Transverse colon (tissue), 4 donors: ENCODE measurements at regions not wholly inside any gene's neighbourhood (a gene's known extent, or its start where the extent isn't known, plus 50 kb on each side); places are given as distances from the start of the nearest gene placed in this dataset.

Experiments
- DNase-seq: peaks from one replicate; pipeline ENCODE4 v3.0.0-alpha.2; 2019
- H3K27ac ChIP-seq, 4 donors: fragments of 200-600 bp; sonication (generic); 2 replicates each; pipeline ENCODE4 v1.5.1; 2016 to 2018; ENCODE audit warnings: inconsistent platforms in 4 of 4
- H3K27me3 ChIP-seq: fragments of 200-600 bp; sonication (generic); 2 replicates; pipeline ENCODE4 v1.5.1; 2017; ENCODE audit warnings: inconsistent platforms
- H3K36me3 ChIP-seq, 4 donors: fragments of 200-600 bp; sonication (generic); 2 replicates each; pipeline ENCODE4 v1.5.1; 2017 to 2019; ENCODE audit warnings: inconsistent platforms in 4 of 4
- H3K4me1 ChIP-seq, 4 donors: fragments of 200-600 bp; sonication (generic); 2 replicates each; pipeline ENCODE4 v1.5.1; 2017 to 2020; ENCODE audit warnings: inconsistent platforms in 4 of 4
- H3K4me3 ChIP-seq, 4 donors: fragments of 200-600 bp; sonication (generic); 1 replicate in 1 of 4; 2 replicates in 3 of 4; pipeline versions ENCODE4 v1.5.1 to v1.6.1; 2017 to 2019; ENCODE audit warnings: inconsistent platforms in 4 of 4
- H3K9me3 ChIP-seq, 2 donors: fragments of 200-600 bp; sonication (generic); 2 replicates each; pipeline ENCODE4 v1.5.1; 2017 to 2019; ENCODE audit warnings: inconsistent platforms in 2 of 2
- EP300 ChIP-seq: sonication (generic); formaldehyde crosslinking; IDR thresholded peaks from one replicate; pipeline ENCODE4 v1.6.1; 2017; ENCODE audit warnings: antibody characterized with exemption, low read depth
- POLR2A ChIP-seq: fragments of 450-650 bp; IDR thresholded peaks from one replicate; pipeline ENCODE4 v1.6.1; 2016; ENCODE audit warnings: antibody characterized with exemption, mild to moderate bottlenecking, moderate library complexity
- POLR2AphosphoS5 ChIP-seq, 3 donors: sonication (generic); formaldehyde crosslinking; IDR thresholded peaks; one replicate each; pipeline ENCODE4 v1.6.1; 2016; ENCODE audit warnings: antibody characterized with exemption in 3 of 3
- WGBS, 2 donors: methylation state at CpG; one replicate each; pipeline ENCODE4 v1.1.5; 2018; ENCODE audit warnings: low coverage in 1 of 2; 5-methylcytosine and 5-hydroxymethylcytosine counted together
- in situ Hi-C, 4 donors: fragments of 200-750 bp; cut with MboI; loops; one replicate each; pipeline versions ENCODE4 v1.15.0 to v1.15.1; 2017; ENCODE audit warnings: low sequenced_read_pairs in 3 of 4, low pct_ligation_motif_present in 1 of 4, low pct_unique_long_range_greater_than_20kb in 1 of 4
- intact Hi-C: fragments of 100-400 bp; cut with DNase I; formaldehyde crosslinking; loops from one replicate; pipeline ENCODE4 v1.15.1; 2023; ENCODE audit warnings: low total_unique reads
- TF ChIP-seq, protein P1 (sequence below), 5 experiments: fragments of 200-600 bp in 3 of 5; fragments of 450-650 bp in 2 of 5; sonication (generic) in 3 of 5; IDR thresholded peaks; 1 replicate in 2 of 5; 2 replicates in 3 of 5; pipeline ENCODE4 v1.5.1; 2016 to 2017; ENCODE audit warnings: antibody characterized with exemption in 5 of 5, inconsistent platforms in 3 of 5, mild to moderate bottlenecking in 2 of 5, moderate library complexity in 1 of 5

- no peaks in the 10 kb centered on the region for H3K36me3 ChIP-seq
- TF ChIP-seq POLR2AphosphoS5 (IDR thresholded peaks at IDR 0.05) (no peak), POLR2A (no peak), EP300 (no peak)
- TF ChIP-seq, protein P1, sequence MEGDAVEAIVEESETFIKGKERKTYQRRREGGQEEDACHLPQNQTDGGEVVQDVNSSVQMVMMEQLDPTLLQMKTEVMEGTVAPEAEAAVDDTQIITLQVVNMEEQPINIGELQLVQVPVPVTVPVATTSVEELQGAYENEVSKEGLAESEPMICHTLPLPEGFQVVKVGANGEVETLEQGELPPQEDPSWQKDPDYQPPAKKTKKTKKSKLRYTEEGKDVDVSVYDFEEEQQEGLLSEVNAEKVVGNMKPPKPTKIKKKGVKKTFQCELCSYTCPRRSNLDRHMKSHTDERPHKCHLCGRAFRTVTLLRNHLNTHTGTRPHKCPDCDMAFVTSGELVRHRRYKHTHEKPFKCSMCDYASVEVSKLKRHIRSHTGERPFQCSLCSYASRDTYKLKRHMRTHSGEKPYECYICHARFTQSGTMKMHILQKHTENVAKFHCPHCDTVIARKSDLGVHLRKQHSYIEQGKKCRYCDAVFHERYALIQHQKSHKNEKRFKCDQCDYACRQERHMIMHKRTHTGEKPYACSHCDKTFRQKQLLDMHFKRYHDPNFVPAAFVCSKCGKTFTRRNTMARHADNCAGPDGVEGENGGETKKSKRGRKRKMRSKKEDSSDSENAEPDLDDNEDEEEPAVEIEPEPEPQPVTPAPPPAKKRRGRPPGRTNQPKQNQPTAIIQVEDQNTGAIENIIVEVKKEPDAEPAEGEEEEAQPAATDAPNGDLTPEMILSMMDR (IDR thresholded peaks at IDR 0.05) = no peak
- H3K4me3 ChIP-seq = no peak overlapping the region
- H3K27me3 ChIP-seq = no peaks in the 10 kb centered on the region
- no peaks in the 10 kb centered on the region for H3K4me1 ChIP-seq
- H3K9me3 ChIP-seq = no peaks in the 10 kb centered on the region
- WGBS, 2 donors = 84 to 90% methylated on average over 17 of the region's 17 CpGs
- no peak overlapping the region for H3K27ac ChIP-seq
- in situ Hi-C loops = no loop called here
- DNase-seq = no peak
- intact Hi-C loops = no loop called here
Measured at GRCh38 chr4:23999714-24000469, 110.0 kb upstream of the PPARGC1A start.

DNA sequence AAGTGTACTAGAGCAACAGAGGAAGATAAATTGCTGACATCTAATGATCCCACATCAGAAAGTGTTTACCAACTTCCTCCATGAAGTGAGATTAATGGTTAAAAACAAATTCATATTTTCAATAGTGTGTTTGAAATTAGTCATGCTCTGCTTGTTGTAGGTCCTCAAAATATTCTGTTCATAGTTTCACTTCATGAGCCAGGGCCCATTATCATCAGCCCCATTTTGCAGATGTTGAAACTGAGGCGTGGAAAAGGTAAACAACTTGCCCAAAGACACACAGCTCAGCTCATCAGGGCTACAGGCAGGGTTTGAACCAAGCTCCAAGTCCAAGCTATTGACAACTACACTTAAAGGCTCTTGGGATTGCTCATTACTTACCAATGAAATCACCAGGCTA is 103.5 kb upstream of the PPARGC1A start:
- no peaks in the 10 kb centered on the region for H3K27me3 ChIP-seq
- intact Hi-C loops (no loop called here), in situ Hi-C loops (no loop called here)
- no peaks in the 10 kb centered on the region for H3K4me1 ChIP-seq
- 57 to 58% methylated on average over 1 of the region's 1 CpG for WGBS, 2 donors
- no peak overlapping the region for H3K4me3 ChIP-seq
- no peaks in the 10 kb centered on the region for H3K36me3 ChIP-seq
- DNase-seq = no peak
- no peaks in the 10 kb centered on the region for H3K9me3 ChIP-seq
- no peak overlapping the region for H3K27ac ChIP-seq
- TF ChIP-seq, protein P1 (IDR thresholded peaks at IDR 0.05) = no peak
- no peak for TF ChIP-seq POLR2AphosphoS5 (IDR thresholded peaks at IDR 0.05)
- no peak for TF ChIP-seq POLR2A
- TF ChIP-seq EP300 = no peak

GRCh38 chr4:23991444-23991843 is 101.6 kb upstream of the PPARGC1A start:
- H3K36me3 ChIP-seq = no peaks in the 10 kb centered on the region
- WGBS, 2 donors = 56 to 69% methylated on average over 1 of the region's 1 CpG
- H3K27ac ChIP-seq = no peak overlapping the region
- DNase-seq = no peak
- H3K4me3 ChIP-seq = no peak overlapping the region
- no peaks in the 10 kb centered on the region for H3K4me1 ChIP-seq
- no peaks in the 10 kb centered on the region for H3K27me3 ChIP-seq
- in situ Hi-C loops = no loop called here
- intact Hi-C loops = no loop called here
- no peaks in the 10 kb centered on the region for H3K9me3 ChIP-seq
- TF ChIP-seq POLR2A = no peak
- TF ChIP-seq, protein P1 (IDR thresholded peaks at IDR 0.05) = no peak

GRCh38 chr4:23986270-23986669 is 96.4 kb upstream of the PPARGC1A start:
- no peak overlapping the region for H3K4me3 ChIP-seq
- intact Hi-C loops (no loop called here), in situ Hi-C loops (no loop called here)
- TF ChIP-seq POLR2AphosphoS5 (IDR thresholded peaks at IDR 0.05) (no peak), EP300 (no peak), POLR2A (no peak)
- TF ChIP-seq, protein P1 (IDR thresholded peaks at IDR 0.05) = no peak
- no peaks in the 10 kb centered on the region for H3K27me3 ChIP-seq
- no peaks in the 10 kb centered on the region for H3K36me3 ChIP-seq
- WGBS, 2 donors = 88 to 94% methylated on average over 5 of the region's 5 CpGs
- no peaks in the 10 kb centered on the region for H3K9me3 ChIP-seq
- no peak for DNase-seq
- H3K4me1 ChIP-seq = no peaks in the 10 kb centered on the region
- H3K27ac ChIP-seq = no peak overlapping the region
